ENCODE measurements at regions not wholly inside any gene's neighbourhood (a gene's known extent, or its start where the extent isn't known, plus 50 kb on each side); places are given as distances from the start of the nearest gene placed in this dataset.

DNA sequence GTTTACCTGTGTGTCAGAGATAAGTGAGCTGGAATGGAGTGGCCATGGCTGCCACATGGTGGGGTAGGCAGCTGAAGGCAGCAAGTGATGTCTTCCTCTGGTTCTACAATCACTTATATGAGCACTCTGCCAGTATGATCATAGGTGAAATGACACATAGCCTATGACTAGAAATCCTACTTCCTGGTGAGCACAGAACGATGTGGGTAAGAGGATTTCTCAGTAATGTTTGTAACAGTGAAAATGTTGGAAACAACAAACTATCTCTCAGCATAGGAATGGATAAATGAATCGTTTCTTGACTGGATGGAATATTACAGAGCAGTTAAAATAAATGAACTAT lies 187.0 kb upstream of the S1PR3 start:
- DNase-seq: peak; percentile 46
- Histone ChIP-seq H3K9me3 (ENCODE audit: control insufficient read depth, insufficient read depth, low read length) (no peaks in the 10 kb centered on the region), H3K27ac (ENCODE audit: insufficient read depth, low read length) (no peak overlapping the region), H3K4me2 (ENCODE audit: low read depth, low read length) (no peak overlapping the region), H3K4me3 (ENCODE audit: insufficient read depth, low read depth, low read length) (no peak overlapping the region), H4K91ac (ENCODE audit: insufficient read depth, low read depth, low read length) (no peak overlapping the region), H2BK120ac (ENCODE audit: low read depth, low read length) (no peak overlapping the region), H3K23ac (ENCODE audit: low read depth, low read length) (no peak overlapping the region), H3K36me3 (ENCODE audit: control insufficient read depth, insufficient read depth, low read length) (no peaks in the 10 kb centered on the region), H2AK9ac (replicated peaks; ENCODE audit: low read depth, low read length, poor library complexity) (no peak overlapping the region), H4K5ac (ENCODE audit: low read depth, low read length) (no peak overlapping the region), H2BK15ac (ENCODE audit: low read depth, low read length) (no peak overlapping the region), H3K14ac (replicated peaks; ENCODE audit: low read depth, low read length) (no peak overlapping the region), H3K79me1 (ENCODE audit: low read depth in 1 of 2, low read length in 2 of 2) (no peaks in the 10 kb centered on the region), H2AFZ (replicated peaks; ENCODE audit: low read length, poor library complexity) (no peak overlapping the region), H2BK5ac (ENCODE audit: low read depth, low read length, poor library complexity, severe bottlenecking) (no peak overlapping the region), H2BK20ac (ENCODE audit: low read depth, low read length) (no peak overlapping the region), H4K20me1 (ENCODE audit: insufficient read depth, low read length) (no peaks in the 10 kb centered on the region), H4K8ac (ENCODE audit: low read depth in 2 of 2, low read length in 2 of 2) (no peak overlapping the region), H3K9me1 (ENCODE audit: insufficient read depth, low read length) (no peaks in the 10 kb centered on the region), H3K9ac (ENCODE audit: low read depth, low read length) (no peak overlapping the region), H3K4me1 (ENCODE audit: control insufficient read depth, insufficient read depth, low read length) (peaks cover 5% of the 10 kb centered on the region; the same call in 1 of the 2 replicates), H3K18ac (ENCODE audit: low read depth, low read length) (no peak overlapping the region), H3K4ac (ENCODE audit: low read depth, low read length) (0 out of 2 replicates have a peak overlapping the region, but pooled peaks have one; percentile 10), H3K56ac (ENCODE audit: extremely low read depth, insufficient read depth, low read length) (no peak overlapping the region), H2AK5ac (ENCODE audit: low read depth, low read length) (no peak overlapping the region), H3K27me3 (ENCODE audit: control insufficient read depth, insufficient read depth, low read length) (peaks cover 7% of the 10 kb centered on the region; the same call in 1 of the 2 replicates)
- in situ Hi-C loops (cut with MboI; ENCODE audit: low sequenced_read_pairs) (no loop called here), intact Hi-C loops (cut with micrococcal nuclease) (no loop called here), dilution Hi-C loops (cut with HindIII; ENCODE audit: low sequenced_read_pairs, unreplicated experiment) (no loop called here)
- WGBS, 2 experiments (ENCODE audit: extremely low coverage in 2 of 2, insufficient read length in 1 of 2): no CpG with 5 or more reads among the region's 2 CpGs
- ATAC-seq (ENCODE audit: low read depth): no peak
- TF ChIP-seq POLR2A (IDR thresholded peaks at IDR 0.05; ENCODE audit: low read depth, low read length) (no peak), CEBPB (IDR thresholded peaks at IDR 0.05; ENCODE audit: low read depth, low read length) (no peak), CHD1 (IDR thresholded peaks at IDR 0.05; ENCODE audit: low read depth, low read length) (no peak), MXI1 (IDR thresholded peaks at IDR 0.05; ENCODE audit: borderline replicate concordance, low read depth, low read length) (no peak), NFE2L2 (IDR thresholded peaks at IDR 0.05; ENCODE audit: low read depth, low read length) (no peak), FOS (IDR thresholded peaks at IDR 0.05; ENCODE audit: low read depth, low read length) (no peak), RFX5 (IDR thresholded peaks at IDR 0.05; ENCODE audit: low read depth, low read length) (no peak), MAFK (IDR thresholded peaks at IDR 0.05; ENCODE audit: low read depth, low read length) (no peak), RCOR1 (IDR thresholded peaks at IDR 0.05; ENCODE audit: insufficient replicate concordance, low read length) (no peak), MAZ (IDR thresholded peaks at IDR 0.05; ENCODE audit: borderline replicate concordance, low read depth, low read length) (no peak), SMC3 (IDR thresholded peaks at IDR 0.05; ENCODE audit: low read depth, low read length) (no peak), RAD21 (IDR thresholded peaks at IDR 0.05; ENCODE audit: low read length) (no peak), BHLHE40 (IDR thresholded peaks at IDR 0.05; ENCODE audit: low read depth, low read length) (no peak)
- TF ChIP-seq, protein P1, sequence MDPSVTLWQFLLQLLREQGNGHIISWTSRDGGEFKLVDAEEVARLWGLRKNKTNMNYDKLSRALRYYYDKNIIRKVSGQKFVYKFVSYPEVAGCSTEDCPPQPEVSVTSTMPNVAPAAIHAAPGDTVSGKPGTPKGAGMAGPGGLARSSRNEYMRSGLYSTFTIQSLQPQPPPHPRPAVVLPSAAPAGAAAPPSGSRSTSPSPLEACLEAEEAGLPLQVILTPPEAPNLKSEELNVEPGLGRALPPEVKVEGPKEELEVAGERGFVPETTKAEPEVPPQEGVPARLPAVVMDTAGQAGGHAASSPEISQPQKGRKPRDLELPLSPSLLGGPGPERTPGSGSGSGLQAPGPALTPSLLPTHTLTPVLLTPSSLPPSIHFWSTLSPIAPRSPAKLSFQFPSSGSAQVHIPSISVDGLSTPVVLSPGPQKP (IDR thresholded peaks at IDR 0.05; ENCODE audit: borderline replicate concordance, low read depth, low read length): no peak
- TF ChIP-seq, protein P2, sequence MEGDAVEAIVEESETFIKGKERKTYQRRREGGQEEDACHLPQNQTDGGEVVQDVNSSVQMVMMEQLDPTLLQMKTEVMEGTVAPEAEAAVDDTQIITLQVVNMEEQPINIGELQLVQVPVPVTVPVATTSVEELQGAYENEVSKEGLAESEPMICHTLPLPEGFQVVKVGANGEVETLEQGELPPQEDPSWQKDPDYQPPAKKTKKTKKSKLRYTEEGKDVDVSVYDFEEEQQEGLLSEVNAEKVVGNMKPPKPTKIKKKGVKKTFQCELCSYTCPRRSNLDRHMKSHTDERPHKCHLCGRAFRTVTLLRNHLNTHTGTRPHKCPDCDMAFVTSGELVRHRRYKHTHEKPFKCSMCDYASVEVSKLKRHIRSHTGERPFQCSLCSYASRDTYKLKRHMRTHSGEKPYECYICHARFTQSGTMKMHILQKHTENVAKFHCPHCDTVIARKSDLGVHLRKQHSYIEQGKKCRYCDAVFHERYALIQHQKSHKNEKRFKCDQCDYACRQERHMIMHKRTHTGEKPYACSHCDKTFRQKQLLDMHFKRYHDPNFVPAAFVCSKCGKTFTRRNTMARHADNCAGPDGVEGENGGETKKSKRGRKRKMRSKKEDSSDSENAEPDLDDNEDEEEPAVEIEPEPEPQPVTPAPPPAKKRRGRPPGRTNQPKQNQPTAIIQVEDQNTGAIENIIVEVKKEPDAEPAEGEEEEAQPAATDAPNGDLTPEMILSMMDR (conservative IDR thresholded peaks at IDR 0.05; ENCODE audit: low read depth, low read length): no peak
- TF ChIP-seq, protein P3, sequence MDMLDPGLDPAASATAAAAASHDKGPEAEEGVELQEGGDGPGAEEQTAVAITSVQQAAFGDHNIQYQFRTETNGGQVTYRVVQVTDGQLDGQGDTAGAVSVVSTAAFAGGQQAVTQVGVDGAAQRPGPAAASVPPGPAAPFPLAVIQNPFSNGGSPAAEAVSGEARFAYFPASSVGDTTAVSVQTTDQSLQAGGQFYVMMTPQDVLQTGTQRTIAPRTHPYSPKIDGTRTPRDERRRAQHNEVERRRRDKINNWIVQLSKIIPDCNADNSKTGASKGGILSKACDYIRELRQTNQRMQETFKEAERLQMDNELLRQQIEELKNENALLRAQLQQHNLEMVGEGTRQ (IDR thresholded peaks at IDR 0.05; ENCODE audit: low read depth, low read length): no peak
- BruUV-seq (replicated peaks): no TSS peak
- ChIA-PET POLR2A (ENCODE audit: unreplicated experiment) (no interaction called here), CTCF (no interaction called here)

All from IMR-90 (cell line).